ENCODE measurements at regions not wholly inside any gene's neighbourhood (a gene's known extent, or its start where the extent isn't known, plus 50 kb on each side); places are given as distances from the start of the nearest gene placed in this dataset.

DNA sequence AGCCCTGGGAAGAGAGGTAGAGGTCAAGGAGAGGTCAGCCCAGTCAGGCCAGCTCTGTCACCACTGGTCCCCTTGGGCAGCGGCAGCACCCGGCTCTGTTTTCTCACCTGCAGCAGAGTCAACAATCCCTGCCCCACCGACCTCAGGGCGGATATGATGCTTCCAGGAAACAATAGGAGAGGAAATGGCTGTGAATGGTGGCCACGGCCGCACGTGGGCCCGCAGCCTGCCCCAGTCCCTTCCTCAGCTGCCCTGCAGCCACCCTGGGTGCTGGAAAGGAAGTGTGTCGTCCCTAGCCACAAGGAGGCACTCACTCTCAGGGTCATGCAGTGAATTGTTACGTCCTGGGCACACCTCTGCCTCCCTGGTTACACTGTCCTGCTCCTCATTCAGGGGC is 92.5 kb upstream of the ENPP6 start:
- no peak overlapping the region for H3K4me3 ChIP-seq (ENCODE audit: low read length in 3 of 3)
- no peak overlapping the region for H3K27ac ChIP-seq (ENCODE audit: low read depth, low read length)
- no peak overlapping the region for H3K9ac ChIP-seq (ENCODE audit: low read depth in 1 of 3, low read length in 3 of 3)
- no peaks in the 10 kb centered on the region for H3K27me3 ChIP-seq (ENCODE audit: control insufficient read depth in 3 of 3, insufficient read depth in 3 of 3, low read length in 3 of 3)
- no peaks in the 10 kb centered on the region for H3K36me3 ChIP-seq (ENCODE audit: control insufficient read depth in 3 of 3, insufficient read depth in 3 of 3, low read length in 3 of 3)
- peaks cover 0 to 8% (median 5%) of the 10 kb centered on the region in 3 donors for H3K4me1 ChIP-seq (ENCODE audit: control insufficient read depth in 3 of 3, insufficient read depth in 3 of 3, low read length in 3 of 3)
- H3K9me3 ChIP-seq (ENCODE audit: control insufficient read depth in 3 of 3, low read length in 3 of 3): no peaks in the 10 kb centered on the region

GRCh38 chr4:184309241-184310170 is 91.8 kb upstream of the ENPP6 start:
- Histone ChIP-seq H3K27me3 (ENCODE audit: control insufficient read depth in 3 of 3, insufficient read depth in 3 of 3, low read length in 3 of 3) (no peaks in the 10 kb centered on the region), H3K4me1 (ENCODE audit: control insufficient read depth in 3 of 3, insufficient read depth in 3 of 3, low read length in 3 of 3) (peaks cover 0 to 8% (median 5%) of the 10 kb centered on the region in 3 donors), H3K9me3 (ENCODE audit: control insufficient read depth in 3 of 3, low read length in 3 of 3) (no peaks in the 10 kb centered on the region), H3K4me3 (ENCODE audit: low read length in 3 of 3) (no peak overlapping the region), H3K9ac (ENCODE audit: low read depth in 1 of 3, low read length in 3 of 3) (no peak overlapping the region), H3K27ac (ENCODE audit: low read depth, low read length) (no peak overlapping the region), H3K36me3 (ENCODE audit: control insufficient read depth in 3 of 3, insufficient read depth in 3 of 3, low read length in 3 of 3) (no peaks in the 10 kb centered on the region)

GRCh38 chr4:184306949-184307348 is 89.3 kb upstream of the ENPP6 start:
- Histone ChIP-seq H3K9me3 (ENCODE audit: control insufficient read depth in 3 of 3, low read length in 3 of 3) (no peaks in the 10 kb centered on the region), H3K36me3 (ENCODE audit: control insufficient read depth in 3 of 3, insufficient read depth in 3 of 3, low read length in 3 of 3) (no peaks in the 10 kb centered on the region), H3K9ac (ENCODE audit: low read depth in 1 of 3, low read length in 3 of 3) (no peak overlapping the region), H3K27ac (ENCODE audit: low read depth, low read length) (no peak overlapping the region), H3K4me1 (ENCODE audit: control insufficient read depth in 3 of 3, insufficient read depth in 3 of 3, low read length in 3 of 3) (peaks cover 0 to 8% (median 5%) of the 10 kb centered on the region in 3 donors), H3K4me3 (ENCODE audit: low read length in 3 of 3) (no peak overlapping the region), H3K27me3 (ENCODE audit: control insufficient read depth in 3 of 3, insufficient read depth in 3 of 3, low read length in 3 of 3) (no peaks in the 10 kb centered on the region)

GRCh38 chr4:184306470-184306869 is 88.8 kb upstream of the ENPP6 start:
- H3K4me3 ChIP-seq (ENCODE audit: low read length in 3 of 3): no peak overlapping the region
- no peaks in the 10 kb centered on the region for H3K27me3 ChIP-seq (ENCODE audit: control insufficient read depth in 3 of 3, insufficient read depth in 3 of 3, low read length in 3 of 3)
- H3K36me3 ChIP-seq (ENCODE audit: control insufficient read depth in 3 of 3, insufficient read depth in 3 of 3, low read length in 3 of 3): no peaks in the 10 kb centered on the region
- H3K9me3 ChIP-seq (ENCODE audit: control insufficient read depth in 3 of 3, low read length in 3 of 3): no peaks in the 10 kb centered on the region
- H3K4me1 ChIP-seq (ENCODE audit: control insufficient read depth in 3 of 3, insufficient read depth in 3 of 3, low read length in 3 of 3): peaks cover 0 to 8% (median 5%) of the 10 kb centered on the region in 3 donors
- H3K27ac ChIP-seq (ENCODE audit: low read depth, low read length): no peak overlapping the region
- no peak overlapping the region for H3K9ac ChIP-seq (ENCODE audit: low read depth in 1 of 3, low read length in 3 of 3)

- Histone ChIP-seq H3K4me3 (ENCODE audit: low read length in 3 of 3) (no peak overlapping the region), H3K27ac (ENCODE audit: low read depth, low read length) (no peak overlapping the region), H3K27me3 (ENCODE audit: control insufficient read depth in 3 of 3, insufficient read depth in 3 of 3, low read length in 3 of 3) (no peaks in the 10 kb centered on the region), H3K9me3 (ENCODE audit: control insufficient read depth in 3 of 3, low read length in 3 of 3) (no peaks in the 10 kb centered on the region), H3K36me3 (ENCODE audit: control insufficient read depth in 3 of 3, insufficient read depth in 3 of 3, low read length in 3 of 3) (no peaks in the 10 kb centered on the region), H3K9ac (ENCODE audit: low read depth in 1 of 3, low read length in 3 of 3) (no peak overlapping the region), H3K4me1 (ENCODE audit: control insufficient read depth in 3 of 3, insufficient read depth in 3 of 3, low read length in 3 of 3) (no peaks in the 10 kb centered on the region)
These were observed 83.1 kb upstream of the ENPP6 start for GRCh38 chr4:184300816-184301215.

GRCh38 chr4:184298254-184298653 is 80.6 kb upstream of the ENPP6 start:
- no peak overlapping the region for H3K9ac ChIP-seq (ENCODE audit: low read depth in 1 of 3, low read length in 3 of 3)
- no peaks in the 10 kb centered on the region for H3K9me3 ChIP-seq (ENCODE audit: control insufficient read depth in 3 of 3, low read length in 3 of 3)
- no peak overlapping the region for H3K27ac ChIP-seq (ENCODE audit: low read depth, low read length)
- H3K4me1 ChIP-seq (ENCODE audit: control insufficient read depth in 3 of 3, insufficient read depth in 3 of 3, low read length in 3 of 3): no peaks in the 10 kb centered on the region
- H3K4me3 ChIP-seq (ENCODE audit: low read length in 3 of 3): no peak overlapping the region
- H3K36me3 ChIP-seq (ENCODE audit: control insufficient read depth in 3 of 3, insufficient read depth in 3 of 3, low read length in 3 of 3): no peaks in the 10 kb centered on the region
- no peaks in the 10 kb centered on the region for H3K27me3 ChIP-seq (ENCODE audit: control insufficient read depth in 3 of 3, insufficient read depth in 3 of 3, low read length in 3 of 3)

- Histone ChIP-seq H3K27ac (ENCODE audit: low read depth, low read length) (no peak overlapping the region), H3K4me1 (ENCODE audit: control insufficient read depth in 3 of 3, insufficient read depth in 3 of 3, low read length in 3 of 3) (no peaks in the 10 kb centered on the region), H3K4me3 (ENCODE audit: low read length in 3 of 3) (no peak overlapping the region), H3K9ac (ENCODE audit: low read depth in 1 of 3, low read length in 3 of 3) (no peak overlapping the region), H3K9me3 (ENCODE audit: control insufficient read depth in 3 of 3, low read length in 3 of 3) (no peaks in the 10 kb centered on the region), H3K27me3 (ENCODE audit: control insufficient read depth in 3 of 3, insufficient read depth in 3 of 3, low read length in 3 of 3) (no peaks in the 10 kb centered on the region), H3K36me3 (ENCODE audit: control insufficient read depth in 3 of 3, insufficient read depth in 3 of 3, low read length in 3 of 3) (no peaks in the 10 kb centered on the region)
These were observed 77.5 kb upstream of the ENPP6 start for GRCh38 chr4:184295206-184295605.

GRCh38 chr4:184294606-184295133 is 77.0 kb upstream of the ENPP6 start:
- no peaks in the 10 kb centered on the region for H3K9me3 ChIP-seq (ENCODE audit: control insufficient read depth in 3 of 3, low read length in 3 of 3)
- no peaks in the 10 kb centered on the region for H3K36me3 ChIP-seq (ENCODE audit: control insufficient read depth in 3 of 3, insufficient read depth in 3 of 3, low read length in 3 of 3)
- H3K27me3 ChIP-seq (ENCODE audit: control insufficient read depth in 3 of 3, insufficient read depth in 3 of 3, low read length in 3 of 3): no peaks in the 10 kb centered on the region
- no peak overlapping the region for H3K4me3 ChIP-seq (ENCODE audit: low read length in 3 of 3)
- no peak overlapping the region for H3K9ac ChIP-seq (ENCODE audit: low read depth in 1 of 3, low read length in 3 of 3)
- H3K27ac ChIP-seq (ENCODE audit: low read depth, low read length): no peak overlapping the region
- H3K4me1 ChIP-seq (ENCODE audit: control insufficient read depth in 3 of 3, insufficient read depth in 3 of 3, low read length in 3 of 3): no peaks in the 10 kb centered on the region

- Histone ChIP-seq H3K27me3 (ENCODE audit: control insufficient read depth in 3 of 3, insufficient read depth in 3 of 3, low read length in 3 of 3) (no peaks in the 10 kb centered on the region), H3K27ac (ENCODE audit: low read depth, low read length) (no peak overlapping the region), H3K36me3 (ENCODE audit: control insufficient read depth in 3 of 3, insufficient read depth in 3 of 3, low read length in 3 of 3) (no peaks in the 10 kb centered on the region), H3K4me3 (ENCODE audit: low read length in 3 of 3) (no peak overlapping the region), H3K4me1 (ENCODE audit: control insufficient read depth in 3 of 3, insufficient read depth in 3 of 3, low read length in 3 of 3) (peaks cover 0 to 6% (median 0%) of the 10 kb centered on the region in 3 donors), H3K9ac (ENCODE audit: low read depth in 1 of 3, low read length in 3 of 3) (no peak overlapping the region), H3K9me3 (ENCODE audit: control insufficient read depth in 3 of 3, low read length in 3 of 3) (no peaks in the 10 kb centered on the region)
These were observed 75.9 kb upstream of the ENPP6 start for GRCh38 chr4:184293552-184293951.

GRCh38 chr4:184292877-184293276 is 75.2 kb upstream of the ENPP6 start:
- no peaks in the 10 kb centered on the region for H3K36me3 ChIP-seq (ENCODE audit: control insufficient read depth in 3 of 3, insufficient read depth in 3 of 3, low read length in 3 of 3)
- H3K27ac ChIP-seq (ENCODE audit: low read depth, low read length): no peak overlapping the region
- no peaks in the 10 kb centered on the region for H3K9me3 ChIP-seq (ENCODE audit: control insufficient read depth in 3 of 3, low read length in 3 of 3)
- H3K4me1 ChIP-seq (ENCODE audit: control insufficient read depth in 3 of 3, insufficient read depth in 3 of 3, low read length in 3 of 3): peaks cover 2 to 8% (median 3%) of the 10 kb centered on the region in 3 donors
- H3K27me3 ChIP-seq (ENCODE audit: control insufficient read depth in 3 of 3, insufficient read depth in 3 of 3, low read length in 3 of 3): no peaks in the 10 kb centered on the region
- H3K9ac ChIP-seq (ENCODE audit: low read depth in 1 of 3, low read length in 3 of 3): no peak overlapping the region
- no peak overlapping the region for H3K4me3 ChIP-seq (ENCODE audit: low read length in 3 of 3)
